K562 (cell line): ENCODE measurements at regions not wholly inside any gene's neighbourhood (a gene's known extent, or its start where the extent isn't known, plus 50 kb on each side); places are given as distances from the start of the nearest gene placed in this dataset.

Source experiments
- BRF1 ChIP-seq: IDR thresholded peaks from 3 replicates; pipeline ENCODE4 v1.6.1; 2011; ENCODE audit warnings: borderline replicate concordance, mild to moderate bottlenecking; ENCODE audit not compliant: insufficient read length; ENCODE audit errors: extremely low read depth
- PHF8 ChIP-seq: fragments of 200-600 bp; sonication (generic); IDR thresholded peaks from 2 replicates; pipeline ENCODE4 v1.6.1; 2012; ENCODE audit warnings: mixed run types, mild to moderate bottlenecking, inconsistent platforms, low read length, moderate library complexity, borderline replicate concordance
- RBM17 ChIP-seq: fragments of 200-400 bp; formaldehyde crosslinking; IDR thresholded peaks from 2 replicates; pipeline ENCODE4 v1.6.1; 2017; ENCODE audit warnings: low read depth, mild to moderate bottlenecking, low read length, borderline replicate concordance
- TAF1 ChIP-seq: IDR thresholded peaks from 2 replicates; pipeline ENCODE4 v1.6.1; 2011; ENCODE audit warnings: mild to moderate bottlenecking, low read length, moderate library complexity; ENCODE audit not compliant: insufficient read depth, control insufficient read depth, severe bottlenecking; ENCODE audit errors: extremely low read depth
- TAF9B ChIP-seq: fragments of 450-650 bp; IDR thresholded peaks from 2 replicates; pipeline ENCODE4 v1.6.1; 2018; ENCODE audit warnings: mild to moderate bottlenecking; ENCODE audit not compliant: partially characterized antibody
- ZFP30 ChIP-seq: fragments of 250-450 bp; sonication (Bioruptor Pico); IDR thresholded peaks from 2 replicates; pipeline ENCODE4 v1.8.0; 2022; ENCODE audit warnings: moderate library complexity, mild to moderate bottlenecking, inconsistent platforms, borderline replicate concordance
- TF ChIP-seq, protein P1 (sequence below): sonication (generic); formaldehyde crosslinking; IDR thresholded peaks from 2 replicates; pipeline ENCODE4 v1.8.0; 2023; ENCODE audit warnings: mild to moderate bottlenecking, missing genetic modification reagents
- TF ChIP-seq, protein P2 (sequence below), 3 experiments: IDR thresholded peaks in 2 of 3; conservative IDR thresholded peaks in 1 of 3; 2 replicates each; pipeline ENCODE4 v1.5.1; 2011 to 2012; ENCODE audit warnings: low read length in 3 of 3, mild to moderate bottlenecking in 3 of 3, control low read depth in 2 of 3, improper control_type of control experiment in 1 of 3, inconsistent platforms in 1 of 3, low read depth in 1 of 3, mixed read lengths in 1 of 3, moderate library complexity in 1 of 3; ENCODE audit not compliant: insufficient read depth in 2 of 3
- TF ChIP-seq, protein P3 (sequence below): fragments of 450-650 bp; IDR thresholded peaks from 2 replicates; pipeline ENCODE4 v1.6.1; 2016
- TF ChIP-seq, protein P4 (sequence below), 2 experiments: fragments of 450-650 bp; formaldehyde crosslinking in 1 of 2; IDR thresholded peaks; 2 replicates each; pipeline versions ENCODE4 v1.4.0 to v1.6.1; 2014 to 2020; ENCODE audit warnings: mild to moderate bottlenecking in 2 of 2, borderline replicate concordance in 1 of 2, low read depth in 1 of 2
- TF ChIP-seq, protein P5 (sequence below): sonication (generic); formaldehyde crosslinking; IDR thresholded peaks from 2 replicates; pipeline ENCODE4 v1.8.0; 2022; ENCODE audit warnings: mild to moderate bottlenecking, missing genetic modification reagents

DNA sequence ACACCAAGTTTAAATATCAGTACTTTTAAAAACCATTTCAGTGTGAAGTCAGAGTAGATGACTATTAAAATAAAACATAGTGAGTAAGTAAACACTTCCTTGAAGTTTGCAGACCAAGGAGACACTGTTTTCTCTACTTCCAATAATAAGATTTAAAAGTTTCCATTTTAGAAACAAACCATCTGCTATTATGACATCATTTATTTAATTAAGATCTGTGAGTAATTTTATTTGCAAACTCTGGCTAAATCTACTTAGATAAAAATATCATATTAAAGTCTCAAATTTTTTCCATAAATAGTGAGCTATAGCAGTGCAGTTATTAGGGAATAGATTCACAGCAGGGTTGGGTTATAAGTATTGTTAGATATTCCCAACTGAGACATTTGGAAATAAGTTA lies 1267.0 kb upstream of the FLRT2 start:
- TF ChIP-seq, protein P1, sequence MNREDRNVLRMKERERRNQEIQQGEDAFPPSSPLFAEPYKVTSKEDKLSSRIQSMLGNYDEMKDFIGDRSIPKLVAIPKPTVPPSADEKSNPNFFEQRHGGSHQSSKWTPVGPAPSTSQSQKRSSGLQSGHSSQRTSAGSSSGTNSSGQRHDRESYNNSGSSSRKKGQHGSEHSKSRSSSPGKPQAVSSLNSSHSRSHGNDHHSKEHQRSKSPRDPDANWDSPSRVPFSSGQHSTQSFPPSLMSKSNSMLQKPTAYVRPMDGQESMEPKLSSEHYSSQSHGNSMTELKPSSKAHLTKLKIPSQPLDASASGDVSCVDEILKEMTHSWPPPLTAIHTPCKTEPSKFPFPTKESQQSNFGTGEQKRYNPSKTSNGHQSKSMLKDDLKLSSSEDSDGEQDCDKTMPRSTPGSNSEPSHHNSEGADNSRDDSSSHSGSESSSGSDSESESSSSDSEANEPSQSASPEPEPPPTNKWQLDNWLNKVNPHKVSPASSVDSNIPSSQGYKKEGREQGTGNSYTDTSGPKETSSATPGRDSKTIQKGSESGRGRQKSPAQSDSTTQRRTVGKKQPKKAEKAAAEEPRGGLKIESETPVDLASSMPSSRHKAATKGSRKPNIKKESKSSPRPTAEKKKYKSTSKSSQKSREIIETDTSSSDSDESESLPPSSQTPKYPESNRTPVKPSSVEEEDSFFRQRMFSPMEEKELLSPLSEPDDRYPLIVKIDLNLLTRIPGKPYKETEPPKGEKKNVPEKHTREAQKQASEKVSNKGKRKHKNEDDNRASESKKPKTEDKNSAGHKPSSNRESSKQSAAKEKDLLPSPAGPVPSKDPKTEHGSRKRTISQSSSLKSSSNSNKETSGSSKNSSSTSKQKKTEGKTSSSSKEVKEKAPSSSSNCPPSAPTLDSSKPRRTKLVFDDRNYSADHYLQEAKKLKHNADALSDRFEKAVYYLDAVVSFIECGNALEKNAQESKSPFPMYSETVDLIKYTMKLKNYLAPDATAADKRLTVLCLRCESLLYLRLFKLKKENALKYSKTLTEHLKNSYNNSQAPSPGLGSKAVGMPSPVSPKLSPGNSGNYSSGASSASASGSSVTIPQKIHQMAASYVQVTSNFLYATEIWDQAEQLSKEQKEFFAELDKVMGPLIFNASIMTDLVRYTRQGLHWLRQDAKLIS (CRISPR knock-in tag) = no peak
- TF ChIP-seq, protein P2, sequence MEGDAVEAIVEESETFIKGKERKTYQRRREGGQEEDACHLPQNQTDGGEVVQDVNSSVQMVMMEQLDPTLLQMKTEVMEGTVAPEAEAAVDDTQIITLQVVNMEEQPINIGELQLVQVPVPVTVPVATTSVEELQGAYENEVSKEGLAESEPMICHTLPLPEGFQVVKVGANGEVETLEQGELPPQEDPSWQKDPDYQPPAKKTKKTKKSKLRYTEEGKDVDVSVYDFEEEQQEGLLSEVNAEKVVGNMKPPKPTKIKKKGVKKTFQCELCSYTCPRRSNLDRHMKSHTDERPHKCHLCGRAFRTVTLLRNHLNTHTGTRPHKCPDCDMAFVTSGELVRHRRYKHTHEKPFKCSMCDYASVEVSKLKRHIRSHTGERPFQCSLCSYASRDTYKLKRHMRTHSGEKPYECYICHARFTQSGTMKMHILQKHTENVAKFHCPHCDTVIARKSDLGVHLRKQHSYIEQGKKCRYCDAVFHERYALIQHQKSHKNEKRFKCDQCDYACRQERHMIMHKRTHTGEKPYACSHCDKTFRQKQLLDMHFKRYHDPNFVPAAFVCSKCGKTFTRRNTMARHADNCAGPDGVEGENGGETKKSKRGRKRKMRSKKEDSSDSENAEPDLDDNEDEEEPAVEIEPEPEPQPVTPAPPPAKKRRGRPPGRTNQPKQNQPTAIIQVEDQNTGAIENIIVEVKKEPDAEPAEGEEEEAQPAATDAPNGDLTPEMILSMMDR (IDR thresholded peaks at IDR 0.05 in 2 of 3, conservative IDR thresholded peaks at IDR 0.05 in 1 of 3; ENCODE audit: insufficient read depth in 2 of 3, low read depth in 1 of 3, low read length in 3 of 3) = no peak
- TF ChIP-seq, protein P3, sequence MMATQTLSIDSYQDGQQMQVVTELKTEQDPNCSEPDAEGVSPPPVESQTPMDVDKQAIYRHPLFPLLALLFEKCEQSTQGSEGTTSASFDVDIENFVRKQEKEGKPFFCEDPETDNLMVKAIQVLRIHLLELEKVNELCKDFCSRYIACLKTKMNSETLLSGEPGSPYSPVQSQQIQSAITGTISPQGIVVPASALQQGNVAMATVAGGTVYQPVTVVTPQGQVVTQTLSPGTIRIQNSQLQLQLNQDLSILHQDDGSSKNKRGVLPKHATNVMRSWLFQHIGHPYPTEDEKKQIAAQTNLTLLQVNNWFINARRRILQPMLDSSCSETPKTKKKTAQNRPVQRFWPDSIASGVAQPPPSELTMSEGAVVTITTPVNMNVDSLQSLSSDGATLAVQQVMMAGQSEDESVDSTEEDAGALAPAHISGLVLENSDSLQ = no peak
- TF ChIP-seq, protein P4, sequence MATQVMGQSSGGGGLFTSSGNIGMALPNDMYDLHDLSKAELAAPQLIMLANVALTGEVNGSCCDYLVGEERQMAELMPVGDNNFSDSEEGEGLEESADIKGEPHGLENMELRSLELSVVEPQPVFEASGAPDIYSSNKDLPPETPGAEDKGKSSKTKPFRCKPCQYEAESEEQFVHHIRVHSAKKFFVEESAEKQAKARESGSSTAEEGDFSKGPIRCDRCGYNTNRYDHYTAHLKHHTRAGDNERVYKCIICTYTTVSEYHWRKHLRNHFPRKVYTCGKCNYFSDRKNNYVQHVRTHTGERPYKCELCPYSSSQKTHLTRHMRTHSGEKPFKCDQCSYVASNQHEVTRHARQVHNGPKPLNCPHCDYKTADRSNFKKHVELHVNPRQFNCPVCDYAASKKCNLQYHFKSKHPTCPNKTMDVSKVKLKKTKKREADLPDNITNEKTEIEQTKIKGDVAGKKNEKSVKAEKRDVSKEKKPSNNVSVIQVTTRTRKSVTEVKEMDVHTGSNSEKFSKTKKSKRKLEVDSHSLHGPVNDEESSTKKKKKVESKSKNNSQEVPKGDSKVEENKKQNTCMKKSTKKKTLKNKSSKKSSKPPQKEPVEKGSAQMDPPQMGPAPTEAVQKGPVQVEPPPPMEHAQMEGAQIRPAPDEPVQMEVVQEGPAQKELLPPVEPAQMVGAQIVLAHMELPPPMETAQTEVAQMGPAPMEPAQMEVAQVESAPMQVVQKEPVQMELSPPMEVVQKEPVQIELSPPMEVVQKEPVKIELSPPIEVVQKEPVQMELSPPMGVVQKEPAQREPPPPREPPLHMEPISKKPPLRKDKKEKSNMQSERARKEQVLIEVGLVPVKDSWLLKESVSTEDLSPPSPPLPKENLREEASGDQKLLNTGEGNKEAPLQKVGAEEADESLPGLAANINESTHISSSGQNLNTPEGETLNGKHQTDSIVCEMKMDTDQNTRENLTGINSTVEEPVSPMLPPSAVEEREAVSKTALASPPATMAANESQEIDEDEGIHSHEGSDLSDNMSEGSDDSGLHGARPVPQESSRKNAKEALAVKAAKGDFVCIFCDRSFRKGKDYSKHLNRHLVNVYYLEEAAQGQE (IDR thresholded peaks at IDR 0.05; ENCODE audit: borderline replicate concordance) = no peak
- TF ChIP-seq, protein P4 (CRISPR knock-in tag; IDR thresholded peaks at IDR 0.05; ENCODE audit: low read depth) = no peak
- TF ChIP-seq RBM17 (no peak), ZFP30 (no peak), PHF8 (no peak), TAF1 (no peak), TAF9B (no peak), BRF1 (no peak)
- TF ChIP-seq, protein P5, sequence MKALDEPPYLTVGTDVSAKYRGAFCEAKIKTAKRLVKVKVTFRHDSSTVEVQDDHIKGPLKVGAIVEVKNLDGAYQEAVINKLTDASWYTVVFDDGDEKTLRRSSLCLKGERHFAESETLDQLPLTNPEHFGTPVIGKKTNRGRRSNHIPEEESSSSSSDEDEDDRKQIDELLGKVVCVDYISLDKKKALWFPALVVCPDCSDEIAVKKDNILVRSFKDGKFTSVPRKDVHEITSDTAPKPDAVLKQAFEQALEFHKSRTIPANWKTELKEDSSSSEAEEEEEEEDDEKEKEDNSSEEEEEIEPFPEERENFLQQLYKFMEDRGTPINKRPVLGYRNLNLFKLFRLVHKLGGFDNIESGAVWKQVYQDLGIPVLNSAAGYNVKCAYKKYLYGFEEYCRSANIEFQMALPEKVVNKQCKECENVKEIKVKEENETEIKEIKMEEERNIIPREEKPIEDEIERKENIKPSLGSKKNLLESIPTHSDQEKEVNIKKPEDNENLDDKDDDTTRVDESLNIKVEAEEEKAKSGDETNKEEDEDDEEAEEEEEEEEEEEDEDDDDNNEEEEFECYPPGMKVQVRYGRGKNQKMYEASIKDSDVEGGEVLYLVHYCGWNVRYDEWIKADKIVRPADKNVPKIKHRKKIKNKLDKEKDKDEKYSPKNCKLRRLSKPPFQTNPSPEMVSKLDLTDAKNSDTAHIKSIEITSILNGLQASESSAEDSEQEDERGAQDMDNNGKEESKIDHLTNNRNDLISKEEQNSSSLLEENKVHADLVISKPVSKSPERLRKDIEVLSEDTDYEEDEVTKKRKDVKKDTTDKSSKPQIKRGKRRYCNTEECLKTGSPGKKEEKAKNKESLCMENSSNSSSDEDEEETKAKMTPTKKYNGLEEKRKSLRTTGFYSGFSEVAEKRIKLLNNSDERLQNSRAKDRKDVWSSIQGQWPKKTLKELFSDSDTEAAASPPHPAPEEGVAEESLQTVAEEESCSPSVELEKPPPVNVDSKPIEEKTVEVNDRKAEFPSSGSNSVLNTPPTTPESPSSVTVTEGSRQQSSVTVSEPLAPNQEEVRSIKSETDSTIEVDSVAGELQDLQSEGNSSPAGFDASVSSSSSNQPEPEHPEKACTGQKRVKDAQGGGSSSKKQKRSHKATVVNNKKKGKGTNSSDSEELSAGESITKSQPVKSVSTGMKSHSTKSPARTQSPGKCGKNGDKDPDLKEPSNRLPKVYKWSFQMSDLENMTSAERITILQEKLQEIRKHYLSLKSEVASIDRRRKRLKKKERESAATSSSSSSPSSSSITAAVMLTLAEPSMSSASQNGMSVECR (CRISPR knock-in tag) = no peak
